ENCODE measurements at regions not wholly inside any gene's neighbourhood (a gene's known extent, or its start where the extent isn't known, plus 50 kb on each side); places are given as distances from the start of the nearest gene placed in this dataset.
"Not testable (repeated sequence)": the region's sequence is repeated elsewhere in the genome, so short reads cannot be mapped to it uniquely, and the experiment has no call there.

DNA sequence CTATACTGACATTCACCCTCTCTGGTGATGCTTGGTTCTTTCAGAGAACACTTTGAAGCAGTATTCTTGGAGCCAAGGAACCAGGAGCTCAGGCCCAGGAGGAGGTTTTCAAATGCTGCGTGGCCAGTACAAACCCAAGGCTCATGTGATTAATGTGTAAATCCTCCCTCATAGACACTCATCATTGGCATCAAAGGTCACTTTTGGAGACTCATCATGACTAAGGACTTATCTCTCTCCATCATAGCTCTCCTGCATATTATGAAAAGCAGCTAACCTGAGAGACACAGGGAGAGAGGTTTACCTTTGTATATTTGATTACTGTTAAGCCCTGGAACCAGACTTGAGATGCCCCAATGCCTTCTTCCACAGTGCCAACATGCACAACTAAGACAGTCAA lies 115.3 kb upstream of the SRD5A2 start:
- 60 to 80% methylated on average over 1 of the region's 1 CpG for WGBS, 2 donors

DNA sequence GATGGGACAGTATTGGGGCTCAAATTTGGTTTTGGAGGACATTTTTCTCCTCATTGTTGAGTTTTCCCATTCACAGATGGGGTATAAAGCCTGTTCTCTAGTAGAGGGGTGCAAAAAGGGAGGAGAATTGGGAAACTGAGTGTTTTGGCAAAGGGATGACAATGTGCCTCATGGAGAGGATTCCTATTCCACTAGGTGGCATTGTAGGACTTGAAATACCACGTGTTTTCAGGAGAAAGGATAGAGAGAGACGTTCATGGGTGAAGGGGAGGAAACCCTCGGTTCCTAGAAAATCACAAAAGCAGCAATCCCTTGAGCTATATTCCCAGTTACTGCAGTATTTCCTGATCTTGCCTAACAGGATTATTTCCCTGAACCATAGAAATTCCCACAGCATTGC lies 113.7 kb upstream of the SRD5A2 start:
- Histone ChIP-seq H3K36me3 (no peaks in the 10 kb centered on the region), H3K4me1 (no peaks in the 10 kb centered on the region), H3K27ac (no peak overlapping the region), H3K9me3 (peaks cover 0 to 80% (median 48%) of the 10 kb centered on the region in 3 donors), H3K27me3 (no peaks in the 10 kb centered on the region), H3K4me3 (no peak overlapping the region)
- no peak for DNase-seq
- intact Hi-C loops (cut with DNase I): no loop called here
- TF ChIP-seq, protein P1, sequence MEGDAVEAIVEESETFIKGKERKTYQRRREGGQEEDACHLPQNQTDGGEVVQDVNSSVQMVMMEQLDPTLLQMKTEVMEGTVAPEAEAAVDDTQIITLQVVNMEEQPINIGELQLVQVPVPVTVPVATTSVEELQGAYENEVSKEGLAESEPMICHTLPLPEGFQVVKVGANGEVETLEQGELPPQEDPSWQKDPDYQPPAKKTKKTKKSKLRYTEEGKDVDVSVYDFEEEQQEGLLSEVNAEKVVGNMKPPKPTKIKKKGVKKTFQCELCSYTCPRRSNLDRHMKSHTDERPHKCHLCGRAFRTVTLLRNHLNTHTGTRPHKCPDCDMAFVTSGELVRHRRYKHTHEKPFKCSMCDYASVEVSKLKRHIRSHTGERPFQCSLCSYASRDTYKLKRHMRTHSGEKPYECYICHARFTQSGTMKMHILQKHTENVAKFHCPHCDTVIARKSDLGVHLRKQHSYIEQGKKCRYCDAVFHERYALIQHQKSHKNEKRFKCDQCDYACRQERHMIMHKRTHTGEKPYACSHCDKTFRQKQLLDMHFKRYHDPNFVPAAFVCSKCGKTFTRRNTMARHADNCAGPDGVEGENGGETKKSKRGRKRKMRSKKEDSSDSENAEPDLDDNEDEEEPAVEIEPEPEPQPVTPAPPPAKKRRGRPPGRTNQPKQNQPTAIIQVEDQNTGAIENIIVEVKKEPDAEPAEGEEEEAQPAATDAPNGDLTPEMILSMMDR (IDR thresholded peaks at IDR 0.05): peak in 2 of 6 experiments; percentile 5 to 41
- no peak for TF ChIP-seq POLR2A (IDR thresholded peaks at IDR 0.05)
- 38 to 57% methylated on average over 3 of the region's 3 CpGs for WGBS, 2 donors

More for the DNA sequence above, 115.3 kb upstream of the SRD5A2 start:
- peaks cover 0 to 78% (median 48%) of the 10 kb centered on the region in 3 donors for H3K9me3 ChIP-seq
- no peaks in the 10 kb centered on the region for H3K36me3 ChIP-seq
- DNase-seq: no peak
- H3K4me1 ChIP-seq: no peaks in the 10 kb centered on the region
- H3K27ac ChIP-seq: no peak overlapping the region
- no peak overlapping the region for H3K4me3 ChIP-seq
- no peaks in the 10 kb centered on the region for H3K27me3 ChIP-seq
- TF ChIP-seq, protein P1 (IDR thresholded peaks at IDR 0.05): no peak
- no peak for TF ChIP-seq POLR2A (IDR thresholded peaks at IDR 0.05)
- intact Hi-C loops (cut with DNase I): no loop called here

DNA sequence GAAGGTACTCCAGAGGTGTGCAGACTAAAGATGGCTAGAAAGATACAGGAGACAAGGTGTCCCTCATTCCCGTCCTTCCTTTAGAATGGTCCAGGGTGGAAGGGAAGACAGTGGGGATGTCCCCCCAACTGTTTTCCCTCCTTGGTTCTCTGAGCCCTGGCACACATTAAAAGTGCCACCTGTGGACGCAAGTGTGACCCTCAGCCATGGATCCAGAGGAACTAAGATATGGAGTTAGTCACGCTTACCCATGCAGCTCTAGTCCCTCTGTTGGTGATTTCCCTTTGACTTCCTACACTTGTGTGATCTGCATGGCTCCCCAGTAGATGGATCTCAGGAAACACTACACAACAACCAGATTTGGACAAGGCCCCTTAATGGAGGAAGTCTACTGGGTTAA lies 113.1 kb upstream of the SRD5A2 start:
- Histone ChIP-seq H3K4me1 (no peaks in the 10 kb centered on the region), H3K27me3 (no peaks in the 10 kb centered on the region), H3K4me3 (no peak overlapping the region), H3K27ac (no peak overlapping the region), H3K9me3 (peaks cover 0 to 78% (median 48%) of the 10 kb centered on the region in 3 donors), H3K36me3 (no peaks in the 10 kb centered on the region)
- 62 to 72% methylated on average over 3 of the region's 3 CpGs for WGBS, 2 donors
- TF ChIP-seq POLR2A (IDR thresholded peaks at IDR 0.05): no peak
- TF ChIP-seq, protein P1 (IDR thresholded peaks at IDR 0.05): no peak
- intact Hi-C loops (cut with DNase I): no loop called here
- DNase-seq: no peak

- no peaks in the 10 kb centered on the region for H3K27me3 ChIP-seq
- no peak for DNase-seq
- intact Hi-C loops (cut with DNase I): no loop called here
- no peaks in the 10 kb centered on the region for H3K4me1 ChIP-seq
- H3K9me3 ChIP-seq: peaks cover 0 to 40% (median 23%) of the 10 kb centered on the region in 3 donors
- H3K27ac ChIP-seq: no peak overlapping the region
- WGBS, 2 donors: 37% methylated on average over 4 of the region's 4 CpGs
- no peak overlapping the region for H3K4me3 ChIP-seq
- H3K36me3 ChIP-seq: no peaks in the 10 kb centered on the region
- TF ChIP-seq POLR2A (IDR thresholded peaks at IDR 0.05): no peak
- TF ChIP-seq, protein P1 (IDR thresholded peaks at IDR 0.05): peak in 2 of 6 experiments; percentile 29 to 47
Observed at GRCh38 chr2:31688282-31688681, 107.5 kb upstream of the SRD5A2 start.

DNA sequence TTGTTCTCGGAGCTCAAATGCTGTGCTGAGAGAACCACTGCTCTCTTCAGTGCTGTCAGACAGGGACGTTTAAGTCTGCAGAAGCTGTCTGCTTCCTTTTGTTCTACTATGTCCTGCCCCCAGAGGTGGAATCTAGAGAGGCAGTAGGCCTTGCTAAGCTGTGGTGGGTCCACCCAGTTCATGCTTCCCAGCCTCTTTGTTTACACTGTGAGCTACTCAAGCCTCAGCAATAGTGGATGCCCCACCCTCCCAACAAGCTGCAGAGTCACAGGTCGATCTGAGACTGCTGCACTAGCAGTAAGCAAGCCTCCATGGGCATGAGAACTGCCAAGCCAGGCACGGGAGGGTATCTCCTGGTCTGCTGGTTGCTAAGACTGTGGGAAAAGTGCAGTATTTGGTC lies 102.8 kb upstream of the SRD5A2 start:
- WGBS, 2 donors: 29% methylated on average over 3 of the region's 4 CpGs; no CpG with 5 or more reads in 1 of the 2 donors
- H3K9me3 ChIP-seq: peaks cover 0 to 11% (median 9%) of the 10 kb centered on the region in 3 donors
- H3K36me3 ChIP-seq: not testable (repeated sequence)

DNA sequence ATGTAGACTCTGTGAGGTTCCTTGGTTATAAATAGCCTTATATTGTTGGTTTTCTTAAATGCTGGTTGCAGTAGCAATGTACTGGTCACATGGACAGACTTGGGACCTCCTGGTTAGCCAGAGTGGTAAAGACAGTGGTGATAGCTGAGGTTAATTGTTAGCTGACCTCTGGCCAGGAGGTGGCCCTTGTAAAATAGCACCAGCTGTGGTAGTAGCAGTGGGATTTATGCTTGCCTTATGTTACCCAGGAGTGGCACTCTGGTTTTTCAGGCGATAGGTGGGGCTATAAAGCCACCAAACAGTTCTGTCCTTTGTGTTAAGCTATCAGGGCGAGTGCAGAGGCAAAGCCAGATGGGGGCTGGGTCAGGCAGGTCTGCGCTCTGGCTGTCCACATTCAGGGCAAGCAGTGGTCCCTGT lies 94.8 kb upstream of the SRD5A2 start:
- H3K4me3 ChIP-seq: no peak overlapping the region
- no peak for DNase-seq
- no peaks in the 10 kb centered on the region for H3K36me3 ChIP-seq
- no peak for TF ChIP-seq POLR2A (IDR thresholded peaks at IDR 0.05)
- TF ChIP-seq, protein P1 (IDR thresholded peaks at IDR 0.05): no peak
- WGBS, 2 donors: 40% methylated on average over 1 of the region's 3 CpGs; no CpG with 5 or more reads in 1 of the 2 donors
- peaks cover 0 to 28% (median 5%) of the 10 kb centered on the region in 3 donors for H3K9me3 ChIP-seq
- no peaks in the 10 kb centered on the region for H3K4me1 ChIP-seq
- H3K27ac ChIP-seq: no peak overlapping the region
- H3K27me3 ChIP-seq: no peaks in the 10 kb centered on the region
- intact Hi-C loops (cut with DNase I): no loop called here

More for the DNA sequence above, 102.8 kb upstream of the SRD5A2 start:
- intact Hi-C loops (cut with DNase I); DNase-seq; H3K27me3 ChIP-seq; H3K4me1 ChIP-seq; H3K27ac ChIP-seq; H3K4me3 ChIP-seq: not testable (repeated sequence)

Data from esophagus squamous epithelium (tissue), 5 donors.